Testis (tissue), 2 donors: ENCODE measurements at regions not wholly inside any gene's neighbourhood (a gene's known extent, or its start where the extent isn't known, plus 50 kb on each side); places are given as distances from the start of the nearest gene placed in this dataset.

ENCODE experiments used
- DNase-seq: peaks from one replicate; pipeline ENCODE4 v3.0.0-alpha.2; 2019
- H3K27ac ChIP-seq, 2 donors: fragments of 200-600 bp; sonication (generic); one replicate each; pipeline ENCODE4 v1.5.1; 2019
- H3K27me3 ChIP-seq: fragments of 200-600 bp; sonication (generic); one replicate; pipeline ENCODE4 v1.5.1; 2019
- H3K36me3 ChIP-seq: fragments of 200-600 bp; sonication (generic); one replicate; pipeline ENCODE4 v1.5.1; 2017; ENCODE audit warnings: low read depth; ENCODE audit errors: missing control alignments
- H3K4me1 ChIP-seq: fragments of 200-600 bp; sonication (generic); one replicate; pipeline ENCODE4 v1.5.1; 2019
- H3K4me3 ChIP-seq, 2 donors: fragments of 200-600 bp; sonication (generic); one replicate each; pipeline ENCODE4 v1.5.1; 2017 to 2019
- H3K9me3 ChIP-seq: fragments of 200-600 bp; sonication (generic); one replicate; pipeline ENCODE4 v1.5.1; 2017
- CTCF ChIP-seq, 3 experiments: fragments of 450-650 bp in 2 of 3; fragments of 200-600 bp in 1 of 3; sonication (generic) in 1 of 3; IDR thresholded peaks; one replicate each; pipeline ENCODE4 v1.5.1; 2016 to 2019; ENCODE audit warnings: antibody characterized with exemption in 3 of 3, mild to moderate bottlenecking in 2 of 3, moderate library complexity in 1 of 3
- POLR2A ChIP-seq: fragments of 450-650 bp; IDR thresholded peaks from one replicate; pipeline ENCODE4 v1.6.1; 2017; ENCODE audit warnings: antibody characterized with exemption, mild to moderate bottlenecking, moderate library complexity
- WGBS, 2 donors: methylation state at CpG; one replicate each; pipeline ENCODE4 v1.1.5; 2018; 5-methylcytosine and 5-hydroxymethylcytosine counted together
- intact Hi-C: fragments of 100-400 bp; cut with DNase I; formaldehyde crosslinking; loops from one replicate; pipeline ENCODE4 v1.15.1; 2023; ENCODE audit warnings: low total_unique reads

GRCh38 chr2:64846177-64846576, 143.0 kb upstream of the SLC1A4 start:
- TF ChIP-seq CTCF (IDR thresholded peaks at IDR 0.05) = no peak
- TF ChIP-seq POLR2A = no peak
- no peak overlapping the region for H3K4me3 ChIP-seq
- intact Hi-C loops = no loop called here
- no peak overlapping the region for H3K27ac ChIP-seq
- no peaks in the 10 kb centered on the region for H3K36me3 ChIP-seq
- no peaks in the 10 kb centered on the region for H3K9me3 ChIP-seq
- no peaks in the 10 kb centered on the region for H3K27me3 ChIP-seq
- WGBS, 2 donors = 79 to 88% methylated on average over 3 of the region's 3 CpGs
- H3K4me1 ChIP-seq = peaks cover under 1% of the 10 kb centered on the region
- DNase-seq = no peak

GRCh38 chr2:64847930-64848329, 141.3 kb upstream of the SLC1A4 start:
- H3K27me3 ChIP-seq = no peaks in the 10 kb centered on the region
- intact Hi-C loops = no loop called here
- TF ChIP-seq POLR2A = no peak
- TF ChIP-seq CTCF (IDR thresholded peaks at IDR 0.05) = no peak

GRCh38 chr2:64848363-64848762, 140.8 kb upstream of the SLC1A4 start:
- DNase-seq = no peak
- H3K9me3 ChIP-seq = no peaks in the 10 kb centered on the region
- intact Hi-C loops = no loop called here
- no peaks in the 10 kb centered on the region for H3K4me1 ChIP-seq
- H3K36me3 ChIP-seq = no peaks in the 10 kb centered on the region
- no peak overlapping the region for H3K27ac ChIP-seq
- TF ChIP-seq CTCF (IDR thresholded peaks at IDR 0.05) = no peak
- no peak for TF ChIP-seq POLR2A
- 95 to 99% methylated on average over 5 of the region's 5 CpGs for WGBS, 2 donors
- no peaks in the 10 kb centered on the region for H3K27me3 ChIP-seq
- H3K4me3 ChIP-seq = no peak overlapping the region

More at GRCh38 chr2:64847930-64848329, 141.3 kb upstream of the SLC1A4 start:
- WGBS, 2 donors = 88 to 92% methylated on average over 5 of the region's 5 CpGs
- DNase-seq = no peak
- Histone ChIP-seq H3K4me1 (no peaks in the 10 kb centered on the region), H3K36me3 (no peaks in the 10 kb centered on the region), H3K4me3 (no peak overlapping the region), H3K27ac (no peak overlapping the region), H3K9me3 (no peaks in the 10 kb centered on the region)

GRCh38 chr2:64848945-64849344, 140.3 kb upstream of the SLC1A4 start:
- H3K9me3 ChIP-seq = no peaks in the 10 kb centered on the region
- TF ChIP-seq CTCF (IDR thresholded peaks at IDR 0.05) (no peak), POLR2A (no peak)
- no peak for DNase-seq
- H3K36me3 ChIP-seq = no peaks in the 10 kb centered on the region
- no peak overlapping the region for H3K27ac ChIP-seq
- H3K27me3 ChIP-seq = no peaks in the 10 kb centered on the region
- no peak overlapping the region for H3K4me3 ChIP-seq
- intact Hi-C loops = no loop called here
- no peaks in the 10 kb centered on the region for H3K4me1 ChIP-seq

GRCh38 chr2:64850642-64851041, 138.6 kb upstream of the SLC1A4 start:
- H3K9me3 ChIP-seq = no peaks in the 10 kb centered on the region
- DNase-seq = no peak
- no peak for TF ChIP-seq CTCF (IDR thresholded peaks at IDR 0.05)
- no peak for TF ChIP-seq POLR2A
- peaks cover 5% of the 10 kb centered on the region for H3K4me1 ChIP-seq
- H3K27me3 ChIP-seq = no peaks in the 10 kb centered on the region
- intact Hi-C loops = no loop called here
- no peak overlapping the region for H3K4me3 ChIP-seq
- no peaks in the 10 kb centered on the region for H3K36me3 ChIP-seq
- H3K27ac ChIP-seq = no peak overlapping the region
